HG02884 (cell line): ENCODE measurements at regions not wholly inside any gene's neighbourhood (a gene's known extent, or its start where the extent isn't known, plus 50 kb on each side); places are given as distances from the start of the nearest gene placed in this dataset.
"Not testable (repeated sequence)": the region's sequence is repeated elsewhere in the genome, so short reads cannot be mapped to it uniquely, and the experiment has no call there.

Experiments
- ATAC-seq: cut with Tn5 transposase; IDR thresholded peaks from one replicate; pipeline ENCODE4 v1.9.1; 2021; ENCODE audit warnings: mild to moderate bottlenecking, moderate library complexity; ENCODE audit not compliant: unreplicated experiment

GRCh38 chr13:39931505-39931904 lies 276.0 kb downstream of the COG6 start:
- no peak for ATAC-seq

- ATAC-seq: not testable (repeated sequence)
Observed at GRCh38 chr13:39932514-39932913, 277.1 kb downstream of the COG6 start.

- no peak for ATAC-seq
Observed at GRCh38 chr13:39935155-39935554, 279.7 kb downstream of the COG6 start.

GRCh38 chr13:39938596-39938995 lies 283.1 kb downstream of the COG6 start:
- ATAC-seq: no peak

GRCh38 chr13:39941236-39941635 lies 285.8 kb downstream of the COG6 start:
- no peak for ATAC-seq

GRCh38 chr13:39941911-39942551 lies 286.6 kb downstream of the COG6 start:
- no peak for ATAC-seq

GRCh38 chr13:39942552-39943273 lies 287.3 kb downstream of the COG6 start:
- peak; percentile 98 for ATAC-seq

- no peak for ATAC-seq
Observed at GRCh38 chr13:39943711-39944110, 288.2 kb downstream of the COG6 start.

- ATAC-seq: no peak
Observed at GRCh38 chr13:39945226-39945625, 289.8 kb downstream of the COG6 start.

- ATAC-seq: no peak
Observed at GRCh38 chr13:39946769-39947168, 291.3 kb downstream of the COG6 start.

GRCh38 chr13:39951301-39951700 lies 295.8 kb downstream of the COG6 start:
- no peak for ATAC-seq

- ATAC-seq: no peak
Observed at GRCh38 chr13:39952249-39953233, 297.1 kb downstream of the COG6 start.

- ATAC-seq: no peak
Observed at GRCh38 chr13:39954476-39954875, 299.0 kb downstream of the COG6 start.

GRCh38 chr13:39955560-39955959 lies 300.1 kb downstream of the COG6 start:
- peak; percentile 34 for ATAC-seq

GRCh38 chr13:39956036-39956435 lies 300.6 kb downstream of the COG6 start:
- peak; percentile 76 for ATAC-seq

- ATAC-seq: no peak
Observed at GRCh38 chr13:39957868-39958677, 302.6 kb downstream of the COG6 start.

GRCh38 chr13:39959497-39960144 lies 304.2 kb downstream of the COG6 start:
- ATAC-seq: no peak

- ATAC-seq: no peak
Observed at GRCh38 chr13:39960191-39960590, 304.7 kb downstream of the COG6 start.

GRCh38 chr13:39961036-39961435 lies 305.6 kb downstream of the COG6 start:
- ATAC-seq: no peak

GRCh38 chr13:39963612-39964011 lies 308.1 kb downstream of the COG6 start:
- no peak for ATAC-seq
